Astrocyte (in vitro differentiated cells and primary cell): ENCODE measurements at regions not wholly inside any gene's neighbourhood (a gene's known extent, or its start where the extent isn't known, plus 50 kb on each side); places are given as distances from the start of the nearest gene placed in this dataset.

ENCODE experiments used
- CTCF ChIP-seq: IDR thresholded peaks from 2 replicates; pipeline ENCODE4 v1.5.1; 2011; ENCODE audit warnings: low read depth, mild to moderate bottlenecking, inconsistent platforms, low read length, moderate library complexity; ENCODE audit not compliant: insufficient read depth
- EZH2 ChIP-seq: IDR thresholded peaks from 2 replicates; pipeline ENCODE4 v1.6.1; 2012; ENCODE audit warnings: mild to moderate bottlenecking, low read length, inconsistent platforms; ENCODE audit not compliant: insufficient read depth

GRCh38 chr5:125510651-125511050 lies 764.2 kb upstream of the ZNF608 start:
- TF ChIP-seq CTCF (no peak), EZH2 (no peak)
